Tibial nerve (tissue), 3 donors: ENCODE measurements at regions not wholly inside any gene's neighbourhood (a gene's known extent, or its start where the extent isn't known, plus 50 kb on each side); places are given as distances from the start of the nearest gene placed in this dataset.

ENCODE experiments used
- CTCF ChIP-seq, 5 experiments: fragments of 200-600 bp in 3 of 5; fragments of 450-650 bp in 2 of 5; sonication (generic) in 3 of 5; IDR thresholded peaks; one replicate each; pipeline ENCODE4 v1.5.1; 2016 to 2019; ENCODE audit warnings: antibody characterized with exemption in 5 of 5, mild to moderate bottlenecking in 3 of 5, moderate library complexity in 2 of 5
- POLR2A ChIP-seq, 2 donors: fragments of 450-650 bp; IDR thresholded peaks; one replicate each; pipeline ENCODE4 v1.6.1; 2017; ENCODE audit warnings: antibody characterized with exemption in 2 of 2, mild to moderate bottlenecking in 2 of 2, moderate library complexity in 2 of 2

- TF ChIP-seq CTCF (IDR thresholded peaks at IDR 0.05) (no peak), POLR2A (IDR thresholded peaks at IDR 0.05) (no peak)
These were observed 357.2 kb upstream of the SALL3 start for GRCh38 chr18:78622251-78622906.
